MM.1S (cell line): ENCODE measurements at regions not wholly inside any gene's neighbourhood (a gene's known extent, or its start where the extent isn't known, plus 50 kb on each side); places are given as distances from the start of the nearest gene placed in this dataset.

Experiments used
- DNase-seq: peaks from one replicate; pipeline ENCODE4 v3.0.0-alpha.2; 2015
- H2AFZ ChIP-seq: fragments of 300-600 bp; sonication (generic); 2 replicates; pipeline ENCODE4 v1.6.0; 2016; ENCODE audit warnings: antibody characterized with exemption, low read length
- H3F3A ChIP-seq: fragments of 300-600 bp; sonication (generic); 2 replicates; pipeline ENCODE4 v1.6.1; 2016; ENCODE audit warnings: mild to moderate bottlenecking, antibody characterized with exemption, low read length, moderate library complexity, mixed read lengths; ENCODE audit not compliant: insufficient read depth
- H3K27ac ChIP-seq: fragments of 300-600 bp; sonication (generic); 2 replicates; pipeline ENCODE4 v1.5.1; 2016; ENCODE audit warnings: mild to moderate bottlenecking, low read length
- H3K27me3 ChIP-seq: fragments of 300-600 bp; sonication (generic); replicated peaks from 2 replicates; pipeline ENCODE4 v1.6.0; 2016; ENCODE audit warnings: low read length; ENCODE audit not compliant: insufficient read depth
- H3K36me3 ChIP-seq: fragments of 300-600 bp; sonication (generic); replicated peaks from 2 replicates; pipeline ENCODE4 v1.6.1; 2016; ENCODE audit warnings: mild to moderate bottlenecking, low read length, mixed read lengths; ENCODE audit not compliant: insufficient read depth
- H3K4me1 ChIP-seq: fragments of 300-600 bp; sonication (generic); 2 replicates; pipeline ENCODE4 v1.6.1; 2016; ENCODE audit warnings: low read length, mixed read lengths
- H3K4me2 ChIP-seq: fragments of 300-600 bp; sonication (generic); 2 replicates; pipeline ENCODE4 v1.6.0; 2016; ENCODE audit warnings: low read depth, low read length
- H3K4me3 ChIP-seq: fragments of 300-600 bp; sonication (generic); 2 replicates; pipeline ENCODE4 v1.5.1; 2016; ENCODE audit warnings: low read length, mixed read lengths
- H3K79me2 ChIP-seq: fragments of 300-600 bp; sonication (generic); 2 replicates; pipeline ENCODE4 v1.6.1; 2016; ENCODE audit warnings: mixed run types, low read length, mixed read lengths
- H3K9ac ChIP-seq: fragments of 300-600 bp; sonication (generic); 2 replicates; pipeline ENCODE4 v1.6.1; 2016; ENCODE audit warnings: low read length, mixed read lengths
- H3K9me2 ChIP-seq: fragments of 300-600 bp; sonication (generic); replicated peaks from 2 replicates; pipeline ENCODE4 v1.6.1; 2016; ENCODE audit warnings: mild to moderate bottlenecking, low read length, mixed read lengths; ENCODE audit not compliant: insufficient read depth
- H3K9me3 ChIP-seq: fragments of 300-600 bp; sonication (generic); replicated peaks from 2 replicates; pipeline ENCODE4 v1.6.1; 2016; ENCODE audit warnings: mild to moderate bottlenecking, low read length, mixed read lengths; ENCODE audit not compliant: insufficient read depth
- H4K20me1 ChIP-seq: fragments of 300-600 bp; sonication (generic); 2 replicates; pipeline ENCODE4 v1.6.1; 2016; ENCODE audit warnings: mild to moderate bottlenecking, low read length, moderate library complexity, mixed read lengths; ENCODE audit not compliant: insufficient read depth
- CTCF ChIP-seq: fragments of 300-600 bp; sonication (generic); IDR thresholded peaks from 2 replicates; pipeline ENCODE4 v1.5.1; 2016; ENCODE audit warnings: antibody characterized with exemption, low read length, mixed read lengths
- EZH2 ChIP-seq: fragments of 300-600 bp; sonication (generic); optimal IDR thresholded peaks from 2 replicates; pipeline ENCODE3; 2017; ENCODE audit warnings: low read depth, mild to moderate bottlenecking, antibody characterized with exemption, low read length, mixed read lengths
- EZH2phosphoT487 ChIP-seq: fragments of 300-600 bp; sonication (generic); IDR thresholded peaks from 2 replicates; pipeline ENCODE4 v1.6.1; 2018; ENCODE audit warnings: antibody characterized with exemption, low read length

DNA sequence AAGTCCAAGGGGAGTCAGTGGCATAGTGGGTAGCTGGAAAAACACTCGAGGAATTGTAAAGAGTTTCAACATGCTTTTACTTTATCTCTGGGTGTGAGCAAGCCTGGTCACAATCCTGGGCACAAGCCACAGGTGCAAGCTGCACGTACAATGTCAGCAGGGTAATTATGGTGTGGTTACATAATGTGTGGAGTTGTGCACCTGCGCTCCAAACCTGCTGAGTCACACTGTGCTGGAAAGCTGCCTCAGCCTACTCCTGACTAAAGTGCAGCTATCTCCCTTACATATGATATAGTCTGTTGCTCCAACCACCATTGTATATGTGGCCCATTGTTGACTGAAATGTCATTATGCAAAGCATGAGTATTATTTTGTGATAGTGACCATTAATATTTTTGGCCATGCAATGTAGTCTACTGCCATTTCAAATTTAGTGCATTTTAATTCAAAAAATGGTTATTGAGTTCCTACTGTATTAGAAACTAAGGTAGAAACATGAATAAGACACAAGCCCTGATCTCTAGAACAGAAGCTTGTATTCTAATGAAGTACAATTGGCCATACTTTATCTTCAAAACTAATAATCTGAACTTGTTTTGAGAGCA is 160.9 kb upstream of the SLC30A5 start:
- Histone ChIP-seq H3K27ac (no peak overlapping the region), H3K9me3 (no peaks in the 10 kb centered on the region), H3K4me1 (no peaks in the 10 kb centered on the region), H3K27me3 (no peaks in the 10 kb centered on the region), H3K9ac (no peak overlapping the region), H3K4me3 (no peak overlapping the region), H3F3A (no peaks in the 10 kb centered on the region), H3K79me2 (no peaks in the 10 kb centered on the region), H3K9me2 (no peaks in the 10 kb centered on the region), H3K36me3 (no peaks in the 10 kb centered on the region), H2AFZ (no peak overlapping the region), H3K4me2 (no peak overlapping the region), H4K20me1 (no peaks in the 10 kb centered on the region)
- DNase-seq: no peak
- TF ChIP-seq EZH2phosphoT487 (no peak), CTCF (no peak), EZH2 (no peak)

DNA sequence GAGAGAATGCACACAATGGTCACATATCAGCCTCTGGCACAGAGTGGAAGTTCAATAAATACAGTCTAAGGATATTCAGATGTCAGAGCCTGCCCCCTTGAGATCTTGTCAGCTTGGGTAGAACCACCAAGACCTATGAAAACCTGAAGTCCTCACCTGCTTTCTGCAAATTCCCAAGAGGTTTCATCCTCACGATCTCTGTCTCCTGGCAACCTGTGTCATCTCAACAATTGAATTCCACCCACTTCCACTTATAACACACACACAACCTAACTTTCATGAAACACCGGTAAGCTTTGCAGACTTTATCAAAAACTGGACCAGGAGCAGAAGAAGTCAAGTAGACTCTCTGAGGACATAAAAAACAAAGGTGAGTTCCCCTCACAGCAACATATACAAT is 151.6 kb upstream of the SLC30A5 start:
- TF ChIP-seq EZH2 (no peak), CTCF (no peak), EZH2phosphoT487 (no peak)
- Histone ChIP-seq H3K4me2 (no peak overlapping the region), H3K9me3 (no peaks in the 10 kb centered on the region), H3K9me2 (no peaks in the 10 kb centered on the region), H3K79me2 (no peaks in the 10 kb centered on the region), H3K9ac (no peak overlapping the region), H3K36me3 (no peaks in the 10 kb centered on the region), H3K27me3 (no peaks in the 10 kb centered on the region), H3K27ac (no peak overlapping the region), H3F3A (no peaks in the 10 kb centered on the region), H3K4me3 (no peak overlapping the region), H4K20me1 (no peaks in the 10 kb centered on the region), H3K4me1 (no peaks in the 10 kb centered on the region), H2AFZ (no peak overlapping the region)
- no peak for DNase-seq

DNA sequence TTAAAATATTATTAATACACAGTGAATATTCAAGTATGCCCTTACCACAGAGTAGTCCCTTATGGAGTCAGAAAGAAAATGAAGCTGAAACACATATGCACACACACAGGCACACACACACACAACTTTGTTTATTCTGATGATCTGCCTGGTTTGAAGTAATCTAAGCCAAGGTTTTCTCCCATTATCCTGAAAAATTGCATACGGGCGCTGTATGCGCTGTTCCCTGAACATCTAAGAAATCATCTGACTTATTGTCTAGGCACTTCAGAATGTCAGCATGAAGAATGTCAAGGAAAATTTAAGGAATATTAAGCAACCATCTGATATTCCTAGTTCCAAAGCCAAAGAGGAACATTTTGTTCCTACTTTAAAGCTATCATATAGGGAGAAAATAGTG is 147.1 kb upstream of the SLC30A5 start:
- Histone ChIP-seq H3K27me3 (no peaks in the 10 kb centered on the region), H3K9me3 (no peaks in the 10 kb centered on the region), H3K9me2 (no peaks in the 10 kb centered on the region), H3K4me3 (no peak overlapping the region), H4K20me1 (no peaks in the 10 kb centered on the region), H3K4me2 (no peak overlapping the region), H3K4me1 (no peaks in the 10 kb centered on the region), H2AFZ (no peak overlapping the region), H3K79me2 (no peaks in the 10 kb centered on the region), H3F3A (no peaks in the 10 kb centered on the region), H3K36me3 (no peaks in the 10 kb centered on the region), H3K9ac (no peak overlapping the region), H3K27ac (no peak overlapping the region)
- TF ChIP-seq EZH2phosphoT487 (no peak), CTCF (no peak), EZH2 (no peak)
- DNase-seq: no peak
